ENCODE measurements at regions not wholly inside any gene's neighbourhood (a gene's known extent, or its start where the extent isn't known, plus 50 kb on each side); places are given as distances from the start of the nearest gene placed in this dataset.
"Not testable (repeated sequence)": the region's sequence is repeated elsewhere in the genome, so short reads cannot be mapped to it uniquely, and the experiment has no call there.

DNA sequence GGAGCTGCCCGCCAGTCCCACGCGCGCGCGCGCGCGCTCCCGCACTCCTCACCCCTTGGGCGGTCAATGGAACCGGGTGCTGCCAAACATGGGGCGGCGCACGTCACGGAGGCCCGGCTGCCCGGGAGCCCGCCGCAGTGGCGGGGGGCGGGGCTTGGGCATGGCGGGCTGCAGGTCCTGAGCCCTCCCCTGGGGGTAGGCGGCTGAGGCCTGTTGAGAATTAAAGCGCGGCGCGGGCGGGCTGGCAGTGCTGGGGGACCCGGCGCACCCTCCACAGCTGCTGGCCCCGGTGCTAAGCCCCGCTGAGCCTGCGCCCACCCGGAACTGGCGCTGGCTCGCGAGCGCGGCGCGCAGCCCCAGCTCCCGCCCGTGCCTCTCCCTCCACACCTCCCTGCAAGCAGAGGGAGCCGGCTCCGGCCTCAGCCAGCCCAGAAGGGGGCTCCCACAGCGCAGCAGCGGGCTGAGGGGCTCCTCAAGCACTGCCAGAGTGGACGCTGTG lies 634.2 kb downstream of the ANKRD7 start:
- TF ChIP-seq, protein P1, sequence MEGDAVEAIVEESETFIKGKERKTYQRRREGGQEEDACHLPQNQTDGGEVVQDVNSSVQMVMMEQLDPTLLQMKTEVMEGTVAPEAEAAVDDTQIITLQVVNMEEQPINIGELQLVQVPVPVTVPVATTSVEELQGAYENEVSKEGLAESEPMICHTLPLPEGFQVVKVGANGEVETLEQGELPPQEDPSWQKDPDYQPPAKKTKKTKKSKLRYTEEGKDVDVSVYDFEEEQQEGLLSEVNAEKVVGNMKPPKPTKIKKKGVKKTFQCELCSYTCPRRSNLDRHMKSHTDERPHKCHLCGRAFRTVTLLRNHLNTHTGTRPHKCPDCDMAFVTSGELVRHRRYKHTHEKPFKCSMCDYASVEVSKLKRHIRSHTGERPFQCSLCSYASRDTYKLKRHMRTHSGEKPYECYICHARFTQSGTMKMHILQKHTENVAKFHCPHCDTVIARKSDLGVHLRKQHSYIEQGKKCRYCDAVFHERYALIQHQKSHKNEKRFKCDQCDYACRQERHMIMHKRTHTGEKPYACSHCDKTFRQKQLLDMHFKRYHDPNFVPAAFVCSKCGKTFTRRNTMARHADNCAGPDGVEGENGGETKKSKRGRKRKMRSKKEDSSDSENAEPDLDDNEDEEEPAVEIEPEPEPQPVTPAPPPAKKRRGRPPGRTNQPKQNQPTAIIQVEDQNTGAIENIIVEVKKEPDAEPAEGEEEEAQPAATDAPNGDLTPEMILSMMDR (IDR thresholded peaks at IDR 0.05; ENCODE audit: unreplicated experiment): no peak
- Mint-ChIP-seq H3K36me3 (ENCODE audit: low read depth, unreplicated experiment) (no peaks in the 10 kb centered on the region), H3K4me1 (ENCODE audit: unreplicated experiment) (peaks cover 19% of the 10 kb centered on the region), H3K9me3 (ENCODE audit: unreplicated experiment) (no peaks in the 10 kb centered on the region), H3K27ac (ENCODE audit: unreplicated experiment) (no peak overlapping the region), H3K4me3 (ENCODE audit: unreplicated experiment) (no peak overlapping the region), H3K27me3 (ENCODE audit: unreplicated experiment) (peaks cover 4% of the 10 kb centered on the region)
- DNase-seq (ENCODE audit: low spot score): no peak

DNA sequence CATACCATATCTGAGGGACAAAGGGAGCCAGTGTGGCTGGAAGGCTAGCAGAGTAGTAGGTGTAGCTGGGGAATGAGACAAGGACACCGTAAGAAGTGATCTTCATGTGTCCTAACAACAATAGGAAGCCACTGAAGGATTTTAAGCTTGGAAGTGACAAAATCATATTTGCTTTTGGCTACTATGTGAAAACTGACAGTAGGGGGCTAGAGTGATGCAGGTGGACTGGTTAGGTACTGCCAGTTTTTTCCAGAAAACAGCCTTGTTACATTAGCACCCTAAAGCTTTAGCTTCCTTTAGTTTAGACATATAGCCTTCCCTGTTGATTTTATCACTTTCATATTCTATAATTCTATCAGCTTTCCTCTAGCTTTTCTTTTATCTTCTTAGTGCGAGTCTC lies 637.1 kb downstream of the ANKRD7 start:
- Mint-ChIP-seq H3K4me1 (ENCODE audit: unreplicated experiment) (peaks cover 2% of the 10 kb centered on the region), H3K27ac (ENCODE audit: unreplicated experiment) (no peak overlapping the region), H3K27me3 (ENCODE audit: unreplicated experiment) (peaks cover 4% of the 10 kb centered on the region), H3K4me3 (ENCODE audit: unreplicated experiment) (no peak overlapping the region), H3K36me3 (ENCODE audit: low read depth, unreplicated experiment) (no peaks in the 10 kb centered on the region), H3K9me3 (ENCODE audit: unreplicated experiment) (no peaks in the 10 kb centered on the region)
- DNase-seq (ENCODE audit: low spot score): no peak
- TF ChIP-seq, protein P1 (IDR thresholded peaks at IDR 0.05; ENCODE audit: unreplicated experiment): no peak

DNA sequence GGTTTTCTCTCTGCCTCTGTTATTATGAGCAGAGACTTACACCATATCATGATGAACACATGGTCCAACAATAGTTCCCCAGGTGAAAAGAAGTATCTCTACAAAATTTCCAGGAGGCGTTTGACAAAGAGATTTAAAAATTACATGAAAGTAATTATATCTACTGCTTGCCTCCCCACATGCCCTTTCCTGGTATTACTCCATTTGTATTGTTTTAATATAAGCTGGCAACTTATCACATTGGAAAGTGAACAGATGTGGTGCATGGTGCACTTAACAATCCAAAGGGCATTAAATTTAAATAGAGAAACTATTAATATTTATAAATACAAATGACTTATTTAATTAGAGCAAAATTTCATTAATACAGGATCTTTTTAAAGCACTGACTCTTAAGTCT lies 638.2 kb downstream of the ANKRD7 start:
- Mint-ChIP-seq H3K27me3 (ENCODE audit: unreplicated experiment) (peaks cover under 1% of the 10 kb centered on the region), H3K9me3 (ENCODE audit: unreplicated experiment) (no peaks in the 10 kb centered on the region), H3K36me3 (ENCODE audit: low read depth, unreplicated experiment) (no peaks in the 10 kb centered on the region), H3K4me1 (ENCODE audit: unreplicated experiment) (no peaks in the 10 kb centered on the region), H3K4me3 (ENCODE audit: unreplicated experiment) (no peak overlapping the region), H3K27ac (ENCODE audit: unreplicated experiment) (no peak overlapping the region)
- no peak for DNase-seq (ENCODE audit: low spot score)
- TF ChIP-seq, protein P1 (IDR thresholded peaks at IDR 0.05; ENCODE audit: unreplicated experiment): no peak

DNA sequence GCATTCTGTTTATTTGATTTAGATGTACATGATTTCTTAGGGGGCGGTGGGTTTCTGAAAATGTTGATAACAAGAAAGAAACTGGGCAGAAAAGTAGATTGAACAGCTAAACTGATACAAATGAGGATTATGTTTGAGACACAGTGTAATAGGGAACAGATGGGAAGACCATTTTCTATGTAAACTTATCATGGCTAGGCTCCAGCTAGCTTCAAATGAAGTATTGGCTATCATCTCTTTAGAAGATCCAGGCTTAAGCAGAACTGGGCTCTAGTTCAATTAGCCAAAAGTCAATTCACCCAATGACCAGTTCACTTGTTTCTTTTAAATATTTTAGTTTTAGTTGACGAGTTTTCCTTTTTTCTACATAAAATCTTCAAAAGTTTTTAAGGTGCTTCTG lies 639.5 kb downstream of the ANKRD7 start:
- no peak for DNase-seq (ENCODE audit: low spot score)
- H3K9me3 Mint-ChIP-seq (ENCODE audit: unreplicated experiment): no peaks in the 10 kb centered on the region

DNA sequence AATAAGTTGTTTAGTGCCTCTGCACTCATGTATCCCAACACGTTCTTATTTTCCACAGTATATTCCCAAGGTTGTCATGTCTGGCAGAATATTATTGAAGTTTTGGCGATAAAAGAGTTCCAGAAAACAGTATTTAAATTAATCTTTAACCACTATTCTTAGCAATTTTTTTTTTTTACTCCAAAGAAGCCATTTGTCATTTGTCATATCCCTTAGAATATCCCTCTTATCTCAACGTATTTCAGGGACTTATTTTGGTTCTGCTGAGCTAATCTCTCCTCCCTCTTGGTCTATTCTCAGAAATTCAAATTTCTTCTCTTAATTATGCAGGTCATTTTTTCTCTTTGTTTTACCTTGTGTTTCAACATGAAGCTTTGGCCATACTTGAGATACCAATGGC lies 643.4 kb downstream of the ANKRD7 start:
- Mint-ChIP-seq H3K27ac (ENCODE audit: unreplicated experiment) (no peak overlapping the region), H3K9me3 (ENCODE audit: unreplicated experiment) (no peaks in the 10 kb centered on the region), H3K4me3 (ENCODE audit: unreplicated experiment) (no peak overlapping the region), H3K27me3 (ENCODE audit: unreplicated experiment) (peaks cover 3% of the 10 kb centered on the region), H3K4me1 (ENCODE audit: unreplicated experiment) (peaks cover 36% of the 10 kb centered on the region), H3K36me3 (ENCODE audit: low read depth, unreplicated experiment) (no peaks in the 10 kb centered on the region)
- TF ChIP-seq, protein P1 (IDR thresholded peaks at IDR 0.05; ENCODE audit: unreplicated experiment): no peak
- DNase-seq (ENCODE audit: low spot score): no peak

More for the DNA sequence above, 639.5 kb downstream of the ANKRD7 start:
- H3K27ac Mint-ChIP-seq (ENCODE audit: unreplicated experiment): no peak overlapping the region
- H3K4me3 Mint-ChIP-seq (ENCODE audit: unreplicated experiment): no peak overlapping the region
- H3K4me1 Mint-ChIP-seq (ENCODE audit: unreplicated experiment): peaks cover 11% of the 10 kb centered on the region
- TF ChIP-seq, protein P1 (IDR thresholded peaks at IDR 0.05; ENCODE audit: unreplicated experiment): no peak
- no peaks in the 10 kb centered on the region for H3K36me3 Mint-ChIP-seq (ENCODE audit: low read depth, unreplicated experiment)
- no peaks in the 10 kb centered on the region for H3K27me3 Mint-ChIP-seq (ENCODE audit: unreplicated experiment)

DNA sequence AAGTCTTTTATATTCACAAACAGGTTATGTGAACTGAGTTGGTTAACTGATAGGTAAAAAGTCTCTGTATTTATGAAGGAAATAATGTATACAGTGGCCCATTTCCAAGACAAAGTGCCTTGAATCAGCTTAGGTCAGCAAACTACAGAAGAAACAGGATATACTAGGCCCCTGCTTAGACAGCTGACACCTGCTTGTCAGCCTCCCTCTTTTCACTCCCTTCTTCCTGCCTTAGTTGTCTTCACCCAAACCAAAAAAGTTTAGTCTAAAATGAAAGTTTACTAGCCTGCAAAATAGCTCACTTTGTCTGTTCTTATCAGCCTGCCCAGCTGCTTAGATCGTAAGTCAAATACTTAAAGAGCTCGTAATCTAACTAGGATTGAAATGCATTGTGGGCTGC lies 644.6 kb downstream of the ANKRD7 start:
- Mint-ChIP-seq H3K4me1 (ENCODE audit: unreplicated experiment) (peaks cover 41% of the 10 kb centered on the region), H3K27ac (ENCODE audit: unreplicated experiment) (peak overlapping the region; percentile 15)
- H3K27me3 Mint-ChIP-seq (ENCODE audit: unreplicated experiment); H3K9me3 Mint-ChIP-seq (ENCODE audit: unreplicated experiment); H3K36me3 Mint-ChIP-seq (ENCODE audit: low read depth, unreplicated experiment); DNase-seq (ENCODE audit: low spot score); H3K4me3 Mint-ChIP-seq (ENCODE audit: unreplicated experiment): not testable (repeated sequence)
